ENCODE measurements at regions not wholly inside any gene's neighbourhood (a gene's known extent, or its start where the extent isn't known, plus 50 kb on each side); places are given as distances from the start of the nearest gene placed in this dataset.

- intact Hi-C loops (cut with DNase I; ENCODE audit: low total_unique reads) = no loop called here
- peak overlapping the region in 1 of 5 donors; percentile 33 for H3K27ac ChIP-seq
- WGBS, 5 donors = 63 to 81% (median 72%) methylated on average over 3 of the region's 3 CpGs
Observed at GRCh38 chr22:27650985-27651384, 150.6 kb downstream of the MN1 start.

GRCh38 chr22:27651486-27651885, 150.1 kb downstream of the MN1 start:
- TF ChIP-seq CTCF (IDR thresholded peaks at IDR 0.05) (no peak), POLR2AphosphoS5 (IDR thresholded peaks at IDR 0.05) (peak in 1 of 3 donors; percentile 2)
- intact Hi-C loops (cut with DNase I; ENCODE audit: low total_unique reads) = no loop called here
- Histone ChIP-seq H3K9me3 (peaks cover 0 to 3% (median 2%) of the 10 kb centered on the region in 4 donors), H3K27ac (peak overlapping the region in 1 of 5 donors; percentile 33), H3K27me3 (no peaks in the 10 kb centered on the region), H3K36me3 (no peaks in the 10 kb centered on the region), H3K4me1 (peaks cover 8 to 30% (median 16%) of the 10 kb centered on the region in 4 donors), H3K4me3 (no peak overlapping the region)
- no peak for DNase-seq
- 60 to 84% (median 76%) methylated on average over 5 of the region's 5 CpGs for WGBS, 5 donors

More at GRCh38 chr22:27650985-27651384, 150.6 kb downstream of the MN1 start:
- no peak for TF ChIP-seq EP300 (IDR thresholded peaks at IDR 0.05)
- no peak for TF ChIP-seq CTCF (IDR thresholded peaks at IDR 0.05)
- TF ChIP-seq POLR2AphosphoS5 (IDR thresholded peaks at IDR 0.05) = no peak
- no peak for TF ChIP-seq POLR2A (IDR thresholded peaks at IDR 0.05)
- no peak for DNase-seq
- H3K36me3 ChIP-seq = no peaks in the 10 kb centered on the region
- no peaks in the 10 kb centered on the region for H3K27me3 ChIP-seq
- H3K9me3 ChIP-seq = no peaks in the 10 kb centered on the region
- peaks cover 8 to 30% (median 16%) of the 10 kb centered on the region in 4 donors for H3K4me1 ChIP-seq
- H3K4me3 ChIP-seq = no peak overlapping the region

GRCh38 chr22:27654546-27655445, 146.8 kb downstream of the MN1 start:
- Histone ChIP-seq H3K4me1 (peaks cover 8 to 23% (median 16%) of the 10 kb centered on the region in 4 donors), H3K27ac (no peak overlapping the region), H3K36me3 (no peaks in the 10 kb centered on the region), H3K9me3 (peaks cover 0 to 11% (median 8%) of the 10 kb centered on the region in 4 donors), H3K27me3 (no peaks in the 10 kb centered on the region), H3K4me3 (no peak overlapping the region)
- intact Hi-C loops (cut with DNase I; ENCODE audit: low total_unique reads) = no loop called here
- no peak for TF ChIP-seq POLR2AphosphoS5 (IDR thresholded peaks at IDR 0.05)
- no peak for TF ChIP-seq CTCF (IDR thresholded peaks at IDR 0.05)
- TF ChIP-seq POLR2A (IDR thresholded peaks at IDR 0.05) = no peak
- 20 to 34% (median 24%) methylated on average over 10 of the region's 10 CpGs for WGBS, 5 donors
- peak; percentile 50 to 56 for DNase-seq

GRCh38 chr22:27655582-27656185, 145.9 kb downstream of the MN1 start:
- TF ChIP-seq EP300 (IDR thresholded peaks at IDR 0.05) (no peak), CTCF (IDR thresholded peaks at IDR 0.05) (no peak), POLR2A (IDR thresholded peaks at IDR 0.05) (no peak)
- intact Hi-C loops (cut with DNase I; ENCODE audit: low total_unique reads) = no loop called here
- WGBS, 5 donors = 80 to 92% (median 88%) methylated on average over 2 of the region's 2 CpGs
- no peak for DNase-seq
- peaks cover 8 to 23% (median 16%) of the 10 kb centered on the region in 4 donors for H3K4me1 ChIP-seq
- no peak overlapping the region for H3K27ac ChIP-seq
- no peaks in the 10 kb centered on the region for H3K27me3 ChIP-seq
- H3K36me3 ChIP-seq = no peaks in the 10 kb centered on the region
- no peak overlapping the region for H3K4me3 ChIP-seq
- H3K9me3 ChIP-seq = peaks cover 0 to 11% (median 8%) of the 10 kb centered on the region in 4 donors

All from stomach (tissue), 8 donors.